OCI-LY3 (cell line): ENCODE measurements at regions not wholly inside any gene's neighbourhood (a gene's known extent, or its start where the extent isn't known, plus 50 kb on each side); places are given as distances from the start of the nearest gene placed in this dataset.

ENCODE experiments used
- H2AFZ ChIP-seq: fragments of 200-600, 300-600 bp; shearing (Covaris generic); 2 replicates; pipeline ENCODE4 v1.6.0; 2014; ENCODE audit warnings: antibody characterized with exemption, low read depth, low read length
- H3K27ac ChIP-seq: fragments of 200-600, 300-600 bp; sonication (generic); 2 replicates; pipeline ENCODE4 v1.5.1; 2014; ENCODE audit warnings: mild to moderate bottlenecking, low read length, moderate library complexity, mixed read lengths
- H3K27me3 ChIP-seq: fragments of 200-600, 300-600 bp; sonication (generic); 2 replicates; pipeline ENCODE4 v1.6.1; 2014; ENCODE audit warnings: low read depth, low read length, mixed read lengths
- H3K36me3 ChIP-seq: fragments of 200-600, 300-600 bp; sonication (generic); replicated peaks from 2 replicates; pipeline ENCODE3; 2014; ENCODE audit warnings: low read depth, low read length, mixed read lengths
- H3K4me1 ChIP-seq: fragments of 300-600, 200-600 bp; sonication (generic); 2 replicates; pipeline ENCODE4 v1.6.1; 2014; ENCODE audit warnings: low read length, mixed read lengths
- H3K4me2 ChIP-seq: fragments of 200-600, 300-600 bp; sonication (generic); 2 replicates; pipeline ENCODE4 v1.6.1; 2014; ENCODE audit warnings: low read length, mixed read lengths
- H3K4me3 ChIP-seq: fragments of 300-600, 200-600 bp; sonication (generic); 2 replicates; pipeline ENCODE4 v1.5.1; 2014; ENCODE audit warnings: antibody characterized with exemption, mild to moderate bottlenecking, low read length, moderate library complexity
- H3K79me2 ChIP-seq: fragments of 300-600, 200-600 bp; shearing (Covaris generic); 2 replicates; pipeline ENCODE4 v1.6.1; 2014; ENCODE audit warnings: mild to moderate bottlenecking, low read length, mixed read lengths
- H3K9ac ChIP-seq: fragments of 300-600, 200-600 bp; shearing (Covaris generic); 2 replicates; pipeline ENCODE4 v1.6.0; 2014; ENCODE audit warnings: mild to moderate bottlenecking, low read length, moderate library complexity
- H3K9me3 ChIP-seq: fragments of 200-600, 300-600 bp; shearing (Covaris generic); 2 replicates; pipeline ENCODE4 v1.6.1; 2014; ENCODE audit warnings: low read length, mixed read lengths; ENCODE audit not compliant: insufficient read depth
- H4K20me1 ChIP-seq: fragments of 200-600, 300-600 bp; sonication (generic); 2 replicates; pipeline ENCODE4 v1.6.1; 2016; ENCODE audit warnings: low read length, mixed read lengths; ENCODE audit not compliant: insufficient read depth
- CTCF ChIP-seq: fragments of 200-600, 300-600 bp; sonication (generic); IDR thresholded peaks from 2 replicates; pipeline ENCODE4 v1.5.1; 2014; ENCODE audit warnings: antibody characterized with exemption, low read length, low read depth
- EZH2phosphoT487 ChIP-seq: fragments of 200-600 bp; shearing (Covaris generic); IDR thresholded peaks from 2 replicates; pipeline ENCODE4 v1.6.1; 2018; ENCODE audit warnings: antibody characterized with exemption, mixed run types, low read depth

DNA sequence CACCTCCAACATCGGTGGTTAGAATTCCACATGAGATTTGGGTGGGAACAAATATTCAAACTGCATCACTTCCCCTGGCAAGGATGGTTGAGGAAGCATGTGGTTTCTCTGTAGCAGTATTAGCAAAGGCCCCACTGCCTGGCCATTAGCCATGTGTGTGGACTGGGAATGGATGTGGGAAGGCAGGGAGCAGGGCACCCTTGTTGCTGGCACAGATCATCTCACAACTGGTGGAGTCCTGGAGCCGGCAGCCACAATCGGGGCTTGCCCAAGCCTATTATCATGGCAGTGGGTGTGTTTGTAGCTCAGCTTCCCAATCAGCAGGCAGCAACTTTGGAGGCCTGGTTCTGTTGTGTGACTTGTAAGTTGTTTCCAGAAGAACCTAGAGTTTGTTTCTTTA is 391.9 kb downstream of the DLEU7 start:
- TF ChIP-seq EZH2phosphoT487 (no peak), CTCF (no peak)
- Histone ChIP-seq H4K20me1 (no peaks in the 10 kb centered on the region), H3K9me3 (no peaks in the 10 kb centered on the region), H3K4me2 (no peak overlapping the region), H3K9ac (no peak overlapping the region), H3K36me3 (no peaks in the 10 kb centered on the region), H3K4me3 (no peak overlapping the region), H3K79me2 (no peaks in the 10 kb centered on the region), H3K27ac (no peak overlapping the region), H3K27me3 (no peaks in the 10 kb centered on the region), H2AFZ (no peak overlapping the region), H3K4me1 (no peaks in the 10 kb centered on the region)

DNA sequence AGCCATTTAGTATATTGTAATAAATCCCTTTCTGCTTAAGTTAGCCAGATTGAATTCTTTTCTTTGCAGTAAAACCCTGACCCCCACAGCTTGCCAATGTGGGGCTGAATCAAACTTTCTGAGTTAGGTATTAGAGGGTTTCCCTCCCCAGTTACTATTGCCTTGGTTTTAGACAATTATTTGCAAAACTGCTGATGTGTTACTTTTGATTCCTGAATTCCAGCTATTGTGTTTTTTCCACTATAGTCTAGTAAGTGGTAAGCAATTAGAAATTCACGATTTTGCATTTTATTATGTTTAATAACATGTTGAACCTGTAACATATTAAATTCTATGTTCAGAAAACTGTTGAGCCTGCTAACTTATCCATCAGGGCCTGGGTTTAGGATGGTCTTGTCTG is 391.5 kb downstream of the DLEU7 start:
- H4K20me1 ChIP-seq = no peaks in the 10 kb centered on the region
- H3K9me3 ChIP-seq = no peaks in the 10 kb centered on the region
- TF ChIP-seq EZH2phosphoT487 (no peak), CTCF (no peak)
- H3K4me2 ChIP-seq = no peak overlapping the region
- H2AFZ ChIP-seq = no peak overlapping the region
- no peak overlapping the region for H3K27ac ChIP-seq
- no peaks in the 10 kb centered on the region for H3K27me3 ChIP-seq
- H3K9ac ChIP-seq = no peak overlapping the region
- no peaks in the 10 kb centered on the region for H3K79me2 ChIP-seq
- H3K4me1 ChIP-seq = no peaks in the 10 kb centered on the region
- no peaks in the 10 kb centered on the region for H3K36me3 ChIP-seq
- H3K4me3 ChIP-seq = no peak overlapping the region

GRCh38 chr13:50452756-50453155 is 390.7 kb downstream of the DLEU7 start:
- Histone ChIP-seq H3K9ac (no peak overlapping the region), H3K27me3 (no peaks in the 10 kb centered on the region), H4K20me1 (no peaks in the 10 kb centered on the region), H3K4me2 (no peak overlapping the region), H3K27ac (no peak overlapping the region), H3K9me3 (no peaks in the 10 kb centered on the region), H3K4me1 (peaks cover 4% of the 10 kb centered on the region), H3K79me2 (no peaks in the 10 kb centered on the region), H2AFZ (no peak overlapping the region), H3K4me3 (no peak overlapping the region), H3K36me3 (no peaks in the 10 kb centered on the region)
- TF ChIP-seq CTCF = no peak
- no peak for TF ChIP-seq EZH2phosphoT487

- no peak overlapping the region for H3K4me3 ChIP-seq
- H3K36me3 ChIP-seq = no peaks in the 10 kb centered on the region
- H3K27ac ChIP-seq = no peak overlapping the region
- H3K79me2 ChIP-seq = no peaks in the 10 kb centered on the region
- H2AFZ ChIP-seq = no peak overlapping the region
- H3K9me3 ChIP-seq = no peaks in the 10 kb centered on the region
- H3K4me1 ChIP-seq = peaks cover 9% of the 10 kb centered on the region
- H3K4me2 ChIP-seq = no peak overlapping the region
- no peaks in the 10 kb centered on the region for H3K27me3 ChIP-seq
- no peaks in the 10 kb centered on the region for H4K20me1 ChIP-seq
- H3K9ac ChIP-seq = no peak overlapping the region
- no peak for TF ChIP-seq EZH2phosphoT487
- TF ChIP-seq CTCF = no peak
These were observed 390.3 kb downstream of the DLEU7 start for GRCh38 chr13:50453188-50453587.
